ENCODE measurements at regions not wholly inside any gene's neighbourhood (a gene's known extent, or its start where the extent isn't known, plus 50 kb on each side); places are given as distances from the start of the nearest gene placed in this dataset.

DNA sequence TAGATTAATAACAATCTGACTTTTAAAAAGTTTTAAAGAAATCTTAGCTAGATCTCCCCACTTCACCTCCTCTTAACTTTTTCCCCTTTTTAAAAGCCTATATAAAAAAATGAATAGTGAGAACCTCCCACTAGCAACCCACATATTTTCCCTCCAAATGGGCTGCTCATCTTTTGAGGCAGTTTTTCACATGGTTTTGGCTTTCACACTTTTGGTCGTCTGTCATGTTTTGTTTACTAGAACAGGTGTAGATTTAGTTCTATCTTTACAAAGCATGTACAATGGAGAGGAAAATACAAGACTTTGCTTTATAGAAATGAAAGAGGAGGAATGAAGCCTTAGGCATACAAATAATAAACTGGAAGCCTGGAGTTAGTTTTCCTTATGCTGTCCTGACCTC lies 126.7 kb upstream of the EOMES start:
- TF ChIP-seq, protein P1, sequence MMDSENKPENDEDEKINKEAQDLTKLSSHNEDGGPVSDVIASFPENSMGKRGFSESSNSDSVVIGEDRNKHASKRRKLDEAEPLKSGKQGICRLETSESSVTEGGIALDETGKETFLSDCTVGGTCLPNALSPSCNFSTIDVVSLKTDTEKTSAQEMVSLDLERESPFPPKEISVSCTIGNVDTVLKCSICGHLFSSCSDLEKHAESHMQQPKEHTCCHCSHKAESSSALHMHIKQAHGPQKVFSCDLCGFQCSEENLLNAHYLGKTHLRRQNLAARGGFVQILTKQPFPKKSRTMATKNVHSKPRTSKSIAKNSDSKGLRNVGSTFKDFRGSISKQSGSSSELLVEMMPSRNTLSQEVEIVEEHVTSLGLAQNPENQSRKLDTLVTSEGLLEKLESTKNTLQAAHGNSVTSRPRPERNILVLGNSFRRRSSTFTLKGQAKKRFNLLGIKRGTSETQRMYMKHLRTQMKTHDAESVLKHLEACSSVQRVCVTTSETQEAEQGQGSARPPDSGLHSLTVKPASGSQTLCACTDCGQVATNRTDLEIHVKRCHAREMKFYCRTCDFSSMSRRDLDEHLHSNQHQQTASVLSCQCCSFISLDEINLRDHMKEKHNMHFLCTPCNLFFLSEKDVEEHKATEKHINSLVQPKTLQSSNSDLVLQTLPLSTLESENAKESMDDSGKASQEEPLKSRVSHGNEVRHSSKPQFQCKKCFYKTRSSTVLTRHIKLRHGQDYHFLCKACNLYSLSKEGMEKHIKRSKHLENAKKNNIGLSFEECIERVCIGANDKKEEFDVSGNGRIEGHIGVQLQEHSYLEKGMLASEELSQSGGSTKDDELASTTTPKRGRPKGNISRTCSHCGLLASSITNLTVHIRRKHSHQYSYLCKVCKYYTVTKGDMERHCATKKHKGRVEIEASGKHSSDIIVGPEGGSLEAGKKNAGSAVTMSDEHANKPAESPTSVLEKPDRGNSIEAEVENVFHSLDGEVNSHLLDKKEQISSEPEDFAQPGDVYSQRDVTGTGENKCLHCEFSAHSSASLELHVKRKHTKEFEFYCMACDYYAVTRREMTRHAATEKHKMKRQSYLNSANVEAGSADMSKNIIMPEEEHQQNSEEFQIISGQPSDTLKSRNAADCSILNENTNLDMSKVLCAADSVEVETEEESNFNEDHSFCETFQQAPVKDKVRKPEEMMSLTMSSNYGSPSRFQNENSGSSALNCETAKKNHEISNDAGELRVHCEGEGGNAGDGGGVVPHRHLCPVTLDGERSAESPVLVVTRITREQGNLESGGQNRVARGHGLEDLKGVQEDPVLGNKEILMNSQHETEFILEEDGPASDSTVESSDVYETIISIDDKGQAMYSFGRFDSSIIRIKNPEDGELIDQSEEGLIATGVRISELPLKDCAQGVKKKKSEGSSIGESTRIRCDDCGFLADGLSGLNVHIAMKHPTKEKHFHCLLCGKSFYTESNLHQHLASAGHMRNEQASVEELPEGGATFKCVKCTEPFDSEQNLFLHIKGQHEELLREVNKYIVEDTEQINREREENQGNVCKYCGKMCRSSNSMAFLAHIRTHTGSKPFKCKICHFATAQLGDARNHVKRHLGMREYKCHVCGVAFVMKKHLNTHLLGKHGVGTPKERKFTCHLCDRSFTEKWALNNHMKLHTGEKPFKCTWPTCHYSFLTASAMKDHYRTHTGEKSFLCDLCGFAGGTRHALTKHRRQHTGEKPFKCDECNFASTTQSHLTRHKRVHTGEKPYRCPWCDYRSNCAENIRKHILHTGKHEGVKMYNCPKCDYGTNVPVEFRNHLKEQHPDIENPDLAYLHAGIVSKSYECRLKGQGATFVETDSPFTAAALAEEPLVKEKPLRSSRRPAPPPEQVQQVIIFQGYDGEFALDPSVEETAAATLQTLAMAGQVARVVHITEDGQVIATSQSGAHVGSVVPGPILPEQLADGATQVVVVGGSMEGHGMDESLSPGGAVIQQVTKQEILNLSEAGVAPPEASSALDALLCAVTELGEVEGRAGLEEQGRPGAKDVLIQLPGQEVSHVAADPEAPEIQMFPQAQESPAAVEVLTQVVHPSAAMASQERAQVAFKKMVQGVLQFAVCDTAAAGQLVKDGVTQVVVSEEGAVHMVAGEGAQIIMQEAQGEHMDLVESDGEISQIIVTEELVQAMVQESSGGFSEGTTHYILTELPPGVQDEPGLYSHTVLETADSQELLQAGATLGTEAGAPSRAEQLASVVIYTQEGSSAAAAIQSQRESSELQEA (IDR thresholded peaks at IDR 0.05; ENCODE audit: low read depth), result no peak
- TF ChIP-seq EZH2 (IDR thresholded peaks at IDR 0.05; ENCODE audit: borderline replicate concordance, low read depth, low read length), result no peak
- no peak for TF ChIP-seq CTCF (IDR thresholded peaks at IDR 0.05 in 2 of 3, conservative IDR thresholded peaks at IDR 0.05 in 1 of 3; ENCODE audit: insufficient read depth in 2 of 3, low read depth in 1 of 3, low read length in 3 of 3)
- TF ChIP-seq BRCA1 (IDR thresholded peaks at IDR 0.05), result no peak
- TF ChIP-seq BRCA1 (CRISPR knock-in tag; IDR thresholded peaks at IDR 0.05), result no peak

Data from K562 (cell line).